OCI-LY1 (cell line): ENCODE measurements at regions not wholly inside any gene's neighbourhood (a gene's known extent, or its start where the extent isn't known, plus 50 kb on each side); places are given as distances from the start of the nearest gene placed in this dataset.

Experiments used
- H2AFZ ChIP-seq: fragments of 200-600 bp; sonication (generic), shearing (Covaris generic); 2 replicates; pipeline ENCODE4 v1.6.0; 2014; ENCODE audit warnings: antibody characterized with exemption, mild to moderate bottlenecking, low read length
- H3F3A ChIP-seq: fragments of 200-600 bp; sonication (generic), shearing (Covaris generic); 2 replicates; pipeline ENCODE4 v1.6.0; 2014; ENCODE audit warnings: mild to moderate bottlenecking, antibody characterized with exemption, low read length, moderate library complexity; ENCODE audit not compliant: insufficient read depth
- H3K27ac ChIP-seq: fragments of 200-600 bp; sonication (generic); 2 replicates; pipeline ENCODE4 v1.5.1; 2014; ENCODE audit warnings: low read length, mixed run types, mild to moderate bottlenecking, low read depth; ENCODE audit not compliant: poor library complexity, severe bottlenecking
- H3K27me3 ChIP-seq: fragments of 200-600 bp; sonication (generic); 2 replicates; pipeline ENCODE4 v1.6.0; 2014; ENCODE audit warnings: antibody characterized with exemption, mild to moderate bottlenecking, low read length, moderate library complexity; ENCODE audit not compliant: insufficient read depth
- H3K36me3 ChIP-seq: fragments of 200-600 bp; sonication (generic); 2 replicates; pipeline ENCODE4 v1.6.1; 2014; ENCODE audit warnings: mild to moderate bottlenecking, antibody characterized with exemption, low read length, moderate library complexity, mixed read lengths; ENCODE audit not compliant: insufficient read depth
- H3K4me1 ChIP-seq: fragments of 200-600 bp; sonication (generic); 2 replicates; pipeline ENCODE4 v1.5.1; 2014; ENCODE audit warnings: mild to moderate bottlenecking, low read length, moderate library complexity; ENCODE audit not compliant: insufficient read depth, severe bottlenecking
- H3K4me2 ChIP-seq: fragments of 200-600 bp; sonication (generic), shearing (Covaris generic); 2 replicates; pipeline ENCODE4 v1.6.1; 2014; ENCODE audit warnings: low read length
- H3K4me3 ChIP-seq: fragments of 200-600 bp; sonication (generic); 2 replicates; pipeline ENCODE4 v1.5.1; 2014; ENCODE audit warnings: low read length, low read depth, mild to moderate bottlenecking, mixed read lengths; ENCODE audit not compliant: poor library complexity, severe bottlenecking
- H3K79me2 ChIP-seq: fragments of 200-600 bp; shearing (Covaris generic); 2 replicates; pipeline ENCODE4 v1.6.1; 2016; ENCODE audit warnings: mixed run types, low read length, mixed read lengths; ENCODE audit not compliant: insufficient read depth
- H3K9ac ChIP-seq: fragments of 200-600 bp; sonication (generic), shearing (Covaris generic); 2 replicates; pipeline ENCODE4 v1.6.1; 2014; ENCODE audit warnings: mild to moderate bottlenecking, low read length, mixed read lengths
- H3K9me2 ChIP-seq: fragments of 200-600 bp; sonication (generic), shearing (Covaris generic); 2 replicates; pipeline ENCODE4 v1.6.1; 2014; ENCODE audit warnings: low read depth, mild to moderate bottlenecking, low read length, mixed read lengths
- H3K9me3 ChIP-seq: fragments of 200-600 bp; shearing (Covaris generic); 2 replicates; pipeline ENCODE4 v1.6.1; 2014; ENCODE audit warnings: low read length, mixed read lengths
- H4K20me1 ChIP-seq: fragments of 200-600 bp; sonication (generic), shearing (Covaris generic); 2 replicates; pipeline ENCODE4 v1.6.0; 2016; ENCODE audit warnings: mild to moderate bottlenecking, low read length; ENCODE audit not compliant: insufficient read depth
- EZH2 ChIP-seq: fragments of 200-600 bp; sonication (generic), shearing (Covaris generic); IDR thresholded peaks from 2 replicates; pipeline ENCODE4 v1.8.0; 2017; ENCODE audit warnings: borderline replicate concordance, mixed run types, mild to moderate bottlenecking, antibody characterized with exemption, low read length, moderate library complexity, mixed read lengths
- TF ChIP-seq, protein P1 (sequence below): fragments of 200-600 bp; sonication (generic), shearing (Covaris generic); IDR thresholded peaks from 2 replicates; pipeline ENCODE4 v1.5.1; 2017; ENCODE audit warnings: mild to moderate bottlenecking, antibody characterized with exemption, low read length, moderate library complexity, mixed read lengths

- Histone ChIP-seq H4K20me1 (no peaks in the 10 kb centered on the region), H3K4me1 (no peaks in the 10 kb centered on the region), H2AFZ (no peak overlapping the region), H3K4me3 (no peak overlapping the region), H3K9ac (no peak overlapping the region), H3F3A (no peaks in the 10 kb centered on the region), H3K27me3 (no peaks in the 10 kb centered on the region), H3K36me3 (no peaks in the 10 kb centered on the region), H3K9me2 (no peaks in the 10 kb centered on the region), H3K27ac (no peak overlapping the region), H3K9me3 (no peaks in the 10 kb centered on the region), H3K4me2 (no peak overlapping the region), H3K79me2 (no peaks in the 10 kb centered on the region)
- TF ChIP-seq, protein P1, sequence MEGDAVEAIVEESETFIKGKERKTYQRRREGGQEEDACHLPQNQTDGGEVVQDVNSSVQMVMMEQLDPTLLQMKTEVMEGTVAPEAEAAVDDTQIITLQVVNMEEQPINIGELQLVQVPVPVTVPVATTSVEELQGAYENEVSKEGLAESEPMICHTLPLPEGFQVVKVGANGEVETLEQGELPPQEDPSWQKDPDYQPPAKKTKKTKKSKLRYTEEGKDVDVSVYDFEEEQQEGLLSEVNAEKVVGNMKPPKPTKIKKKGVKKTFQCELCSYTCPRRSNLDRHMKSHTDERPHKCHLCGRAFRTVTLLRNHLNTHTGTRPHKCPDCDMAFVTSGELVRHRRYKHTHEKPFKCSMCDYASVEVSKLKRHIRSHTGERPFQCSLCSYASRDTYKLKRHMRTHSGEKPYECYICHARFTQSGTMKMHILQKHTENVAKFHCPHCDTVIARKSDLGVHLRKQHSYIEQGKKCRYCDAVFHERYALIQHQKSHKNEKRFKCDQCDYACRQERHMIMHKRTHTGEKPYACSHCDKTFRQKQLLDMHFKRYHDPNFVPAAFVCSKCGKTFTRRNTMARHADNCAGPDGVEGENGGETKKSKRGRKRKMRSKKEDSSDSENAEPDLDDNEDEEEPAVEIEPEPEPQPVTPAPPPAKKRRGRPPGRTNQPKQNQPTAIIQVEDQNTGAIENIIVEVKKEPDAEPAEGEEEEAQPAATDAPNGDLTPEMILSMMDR = no peak
- TF ChIP-seq EZH2 = no peak
These were observed 469.0 kb downstream of the CDH9 start for GRCh38 chr5:26569241-26569928.

- no peaks in the 10 kb centered on the region for H3K4me1 ChIP-seq
- no peaks in the 10 kb centered on the region for H3K79me2 ChIP-seq
- no peaks in the 10 kb centered on the region for H4K20me1 ChIP-seq
- no peaks in the 10 kb centered on the region for H3K9me3 ChIP-seq
- no peak overlapping the region for H3K4me2 ChIP-seq
- no peak overlapping the region for H2AFZ ChIP-seq
- no peak overlapping the region for H3K4me3 ChIP-seq
- H3K9ac ChIP-seq = no peak overlapping the region
- no peaks in the 10 kb centered on the region for H3F3A ChIP-seq
- no peaks in the 10 kb centered on the region for H3K36me3 ChIP-seq
- no peaks in the 10 kb centered on the region for H3K9me2 ChIP-seq
- TF ChIP-seq, protein P1 = no peak
- TF ChIP-seq EZH2 = no peak
- H3K27ac ChIP-seq = no peak overlapping the region
- no peaks in the 10 kb centered on the region for H3K27me3 ChIP-seq
These were observed 470.1 kb downstream of the CDH9 start for GRCh38 chr5:26568316-26568715.

- H3K9me2 ChIP-seq = no peaks in the 10 kb centered on the region
- H3K36me3 ChIP-seq = no peaks in the 10 kb centered on the region
- H4K20me1 ChIP-seq = no peaks in the 10 kb centered on the region
- no peak for TF ChIP-seq EZH2
- TF ChIP-seq, protein P1 = no peak
- no peaks in the 10 kb centered on the region for H3F3A ChIP-seq
- H3K9me3 ChIP-seq = no peaks in the 10 kb centered on the region
- H3K79me2 ChIP-seq = no peaks in the 10 kb centered on the region
- no peaks in the 10 kb centered on the region for H3K27me3 ChIP-seq
- H3K4me1 ChIP-seq = no peaks in the 10 kb centered on the region
- no peak overlapping the region for H3K4me3 ChIP-seq
- H3K9ac ChIP-seq = no peak overlapping the region
- no peak overlapping the region for H2AFZ ChIP-seq
- no peak overlapping the region for H3K27ac ChIP-seq
- H3K4me2 ChIP-seq = no peak overlapping the region
These were observed 474.4 kb downstream of the CDH9 start for GRCh38 chr5:26563979-26564378.
